ENCODE measurements at regions not wholly inside any gene's neighbourhood (a gene's known extent, or its start where the extent isn't known, plus 50 kb on each side); places are given as distances from the start of the nearest gene placed in this dataset.

DNA sequence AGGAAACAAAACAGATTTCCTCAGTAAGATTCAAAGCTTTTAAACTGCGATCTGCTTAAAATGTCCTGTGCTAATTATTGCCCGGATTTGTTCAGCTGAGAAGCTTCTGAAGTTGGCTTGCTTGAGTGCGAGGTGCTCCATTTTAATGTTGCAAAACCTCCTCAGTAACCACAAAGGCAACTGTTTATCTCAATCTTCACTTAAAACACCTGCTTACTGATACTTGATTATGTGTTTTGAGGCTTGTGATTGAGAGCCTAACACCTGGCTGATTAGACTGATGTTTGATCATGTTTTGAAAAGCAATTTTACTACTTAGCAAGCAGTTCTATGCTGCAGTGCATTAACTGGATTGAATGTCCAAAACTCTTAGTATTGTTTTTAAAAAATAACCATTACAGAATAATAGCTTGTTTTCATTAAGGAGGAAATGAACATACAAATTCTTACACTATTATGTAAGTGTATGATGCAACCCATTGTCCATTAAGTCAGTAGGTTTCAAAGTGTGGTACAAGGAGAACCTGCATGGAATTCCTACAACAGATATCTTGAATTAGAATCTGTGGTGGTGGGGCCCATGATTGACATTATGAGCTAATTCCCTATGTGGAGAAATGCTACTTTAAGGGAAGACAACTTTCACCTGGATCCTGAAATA lies 96.9 kb upstream of the FAM180A start:
- H3K36me3 ChIP-seq (ENCODE audit: control insufficient read depth in 2 of 2, extremely low read depth in 1 of 2, insufficient read depth in 2 of 2, low read length in 2 of 2): no peaks in the 10 kb centered on the region
- H3K27me3 ChIP-seq (ENCODE audit: control insufficient read depth in 2 of 2, insufficient read depth in 2 of 2, low read length in 2 of 2): peaks cover 0 to 3% of the 10 kb centered on the region in 2 experiments
- intact Hi-C loops (cut with micrococcal nuclease) (no loop called here), dilution Hi-C loops (cut with MboI; ENCODE audit: extremely low pct_ligation_motif_present, low sequenced_read_pairs) (no loop called here)
- H3K79me2 ChIP-seq (ENCODE audit: control insufficient read depth, insufficient read depth, low read length): no peaks in the 10 kb centered on the region
- BruUV-seq (replicated peaks): no TSS peak
- H3K27ac ChIP-seq (ENCODE audit: insufficient read depth, low read depth, low read length): no peak overlapping the region
- no peaks in the 10 kb centered on the region for H3K4me1 ChIP-seq (ENCODE audit: control insufficient read depth, extremely low read depth, insufficient read depth, low read length)
- no peaks in the 10 kb centered on the region for H3K9me3 ChIP-seq (replicated peaks; ENCODE audit: control insufficient read depth, insufficient read depth, low read length)
- no peak overlapping the region for H3K4me2 ChIP-seq (ENCODE audit: insufficient read depth, low read length)
- DNase-seq (ENCODE audit: low read depth, low spot score) (no peak), FAIRE-seq (no peak)
- H3K9ac ChIP-seq (replicated peaks; ENCODE audit: extremely low read depth, insufficient read depth, low read length): no peak overlapping the region
- no peak overlapping the region for H3K4me3 ChIP-seq (replicated peaks in 1 of 3; ENCODE audit: insufficient read depth in 1 of 3, low read depth in 1 of 3, low read length in 3 of 3)
- TF ChIP-seq FOS (IDR thresholded peaks at IDR 0.05; ENCODE audit: borderline replicate concordance, insufficient read depth, low read length) (no peak), GATA2 (IDR thresholded peaks at IDR 0.05; ENCODE audit: insufficient read depth, insufficient read length, low read depth, low read length) (no peak), EZH2 (IDR thresholded peaks at IDR 0.05; ENCODE audit: borderline replicate concordance, low read depth, low read length, severe bottlenecking) (no peak), MYC (IDR thresholded peaks at IDR 0.05; ENCODE audit: low read depth, low read length) (no peak), POLR2AphosphoS5 (IDR thresholded peaks at IDR 0.05; ENCODE audit: insufficient read depth, low read depth, low read length) (no peak), JUN (IDR thresholded peaks at IDR 0.05; ENCODE audit: borderline replicate concordance, insufficient read depth, insufficient read length, low read depth) (no peak), POLR2A (IDR thresholded peaks at IDR 0.05; ENCODE audit: low read depth, low read length) (no peak)
- TF ChIP-seq, protein P1, sequence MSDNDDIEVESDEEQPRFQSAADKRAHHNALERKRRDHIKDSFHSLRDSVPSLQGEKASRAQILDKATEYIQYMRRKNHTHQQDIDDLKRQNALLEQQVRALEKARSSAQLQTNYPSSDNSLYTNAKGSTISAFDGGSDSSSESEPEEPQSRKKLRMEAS (IDR thresholded peaks at IDR 0.05; ENCODE audit: insufficient read depth, insufficient read length): no peak
- CTCF ChIA-PET: interaction anchor here (1.0 to 1.5 kb wide), 2 partner anchors 19 to 39 kb away, joined by 3 read pairs; no protein-coding TSS in a partner anchor
- H4K20me1 ChIP-seq (replicated peaks; ENCODE audit: control insufficient read depth, extremely low read depth, insufficient read depth, low read length): no peaks in the 10 kb centered on the region
- no peak overlapping the region for H2AFZ ChIP-seq (ENCODE audit: low read depth, low read length)
- POLR2A ChIA-PET: no interaction called here
- H3K9me1 ChIP-seq (replicated peaks; ENCODE audit: control insufficient read depth, extremely low read depth, insufficient read depth, low read length): no peaks in the 10 kb centered on the region
